ENCODE measurements at regions not wholly inside any gene's neighbourhood (a gene's known extent, or its start where the extent isn't known, plus 50 kb on each side); places are given as distances from the start of the nearest gene placed in this dataset.

DNA sequence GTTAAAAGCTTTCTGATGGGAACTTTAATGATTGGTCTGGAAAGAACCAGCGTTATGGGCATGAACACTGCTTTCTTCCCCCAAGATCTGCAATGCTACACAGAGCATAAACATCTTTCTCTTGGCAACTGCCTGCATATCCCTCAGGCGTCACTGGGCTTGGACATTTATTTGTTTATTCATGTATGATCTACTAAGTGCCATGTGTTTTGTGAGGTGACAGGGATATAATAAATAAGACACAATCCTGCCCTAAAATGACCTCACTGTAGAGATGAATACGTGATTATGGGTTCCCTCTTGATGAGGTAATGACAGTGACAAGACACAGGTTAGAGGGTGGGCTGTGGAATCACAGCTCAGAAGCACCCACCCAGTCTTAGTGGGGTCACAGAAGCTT is 485.3 kb downstream of the PDCD6IP start:
- Histone ChIP-seq H3K36me3 (no peaks in the 10 kb centered on the region), H3K4me3 (no peak overlapping the region), H3K9me3 (no peaks in the 10 kb centered on the region), H3K4me1 (no peaks in the 10 kb centered on the region), H3K27me3 (no peaks in the 10 kb centered on the region), H3K27ac (no peak overlapping the region)
- 63 to 72% methylated on average over 3 of the region's 3 CpGs for WGBS, 2 donors
- no peak for DNase-seq
- TF ChIP-seq, protein P1, sequence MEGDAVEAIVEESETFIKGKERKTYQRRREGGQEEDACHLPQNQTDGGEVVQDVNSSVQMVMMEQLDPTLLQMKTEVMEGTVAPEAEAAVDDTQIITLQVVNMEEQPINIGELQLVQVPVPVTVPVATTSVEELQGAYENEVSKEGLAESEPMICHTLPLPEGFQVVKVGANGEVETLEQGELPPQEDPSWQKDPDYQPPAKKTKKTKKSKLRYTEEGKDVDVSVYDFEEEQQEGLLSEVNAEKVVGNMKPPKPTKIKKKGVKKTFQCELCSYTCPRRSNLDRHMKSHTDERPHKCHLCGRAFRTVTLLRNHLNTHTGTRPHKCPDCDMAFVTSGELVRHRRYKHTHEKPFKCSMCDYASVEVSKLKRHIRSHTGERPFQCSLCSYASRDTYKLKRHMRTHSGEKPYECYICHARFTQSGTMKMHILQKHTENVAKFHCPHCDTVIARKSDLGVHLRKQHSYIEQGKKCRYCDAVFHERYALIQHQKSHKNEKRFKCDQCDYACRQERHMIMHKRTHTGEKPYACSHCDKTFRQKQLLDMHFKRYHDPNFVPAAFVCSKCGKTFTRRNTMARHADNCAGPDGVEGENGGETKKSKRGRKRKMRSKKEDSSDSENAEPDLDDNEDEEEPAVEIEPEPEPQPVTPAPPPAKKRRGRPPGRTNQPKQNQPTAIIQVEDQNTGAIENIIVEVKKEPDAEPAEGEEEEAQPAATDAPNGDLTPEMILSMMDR (IDR thresholded peaks at IDR 0.05): no peak
- no peak for TF ChIP-seq POLR2A (IDR thresholded peaks at IDR 0.05)
- TF ChIP-seq POLR2AphosphoS5 (IDR thresholded peaks at IDR 0.05): no peak
- no peak for TF ChIP-seq EP300 (IDR thresholded peaks at IDR 0.05)
- intact Hi-C loops (cut with DNase I): no loop called here

DNA sequence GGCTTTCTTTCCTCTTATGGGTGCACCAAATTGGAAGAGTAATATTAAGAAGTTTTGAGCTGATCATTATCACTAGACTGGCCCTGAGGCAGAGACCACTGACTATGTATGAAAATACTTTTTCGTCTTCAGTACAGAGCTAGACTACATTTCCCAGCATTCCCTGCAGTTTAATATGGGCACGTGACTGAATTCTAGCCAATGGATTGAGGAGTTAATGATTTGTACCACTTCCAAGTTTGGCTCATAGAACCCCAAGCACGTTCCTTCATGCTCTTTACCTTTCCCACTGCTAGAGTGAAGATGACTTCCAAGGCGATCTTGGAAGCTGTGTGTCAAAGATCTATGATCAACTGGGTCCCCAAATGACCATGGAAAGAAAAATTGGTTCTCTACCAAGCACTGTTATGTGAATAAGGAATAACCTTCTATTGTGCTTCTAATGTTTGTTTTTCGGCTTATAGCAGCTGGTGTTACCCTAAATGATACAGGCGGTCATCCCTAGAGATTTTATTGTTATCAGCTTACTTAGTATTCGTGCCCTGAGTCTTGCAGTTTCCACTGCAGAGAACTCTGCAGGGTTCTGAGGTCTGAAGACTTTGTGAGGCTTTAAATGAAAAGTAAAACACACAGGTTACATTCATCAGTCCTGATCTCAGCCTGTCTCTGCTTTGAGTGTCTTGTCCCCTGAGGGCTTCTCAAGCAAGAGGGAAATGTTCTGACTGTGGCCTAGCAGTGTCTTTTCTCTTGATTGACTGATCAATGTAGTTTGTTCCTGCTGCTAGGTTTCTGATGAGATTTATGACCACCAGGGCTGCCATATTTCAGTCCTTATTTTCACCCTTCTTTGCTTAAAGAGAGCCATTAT is 486.8 kb downstream of the PDCD6IP start:
- intact Hi-C loops (cut with DNase I): no loop called here
- 90% methylated on average over 7 of the region's 7 CpGs for WGBS, 2 donors
- no peaks in the 10 kb centered on the region for H3K4me1 ChIP-seq
- no peak overlapping the region for H3K4me3 ChIP-seq
- no peaks in the 10 kb centered on the region for H3K36me3 ChIP-seq
- no peak for DNase-seq
- TF ChIP-seq, protein P1 (IDR thresholded peaks at IDR 0.05): no peak
- TF ChIP-seq POLR2AphosphoS5 (IDR thresholded peaks at IDR 0.05) (no peak), EP300 (IDR thresholded peaks at IDR 0.05) (no peak), POLR2A (IDR thresholded peaks at IDR 0.05) (no peak)
- no peaks in the 10 kb centered on the region for H3K9me3 ChIP-seq
- H3K27me3 ChIP-seq: no peaks in the 10 kb centered on the region
- no peak overlapping the region for H3K27ac ChIP-seq

DNA sequence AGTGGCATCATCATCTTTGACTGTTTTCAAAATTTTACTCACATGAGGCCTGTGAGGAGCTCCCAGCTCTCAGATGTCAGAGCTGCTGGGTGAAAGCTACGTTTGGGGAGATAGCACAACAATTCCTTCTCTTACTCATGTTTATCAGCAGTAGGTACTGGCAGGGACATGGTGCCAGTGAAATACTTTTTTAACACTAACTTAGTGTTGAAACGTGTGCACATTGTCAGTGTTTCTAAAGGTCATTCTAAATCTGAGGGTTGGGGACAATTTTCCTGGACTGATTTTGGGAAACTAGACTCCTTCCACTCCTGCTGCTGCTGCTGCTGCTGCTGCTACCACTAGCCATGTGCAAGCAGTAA is 487.4 kb downstream of the PDCD6IP start:
- H3K36me3 ChIP-seq: no peaks in the 10 kb centered on the region
- DNase-seq: no peak
- no peaks in the 10 kb centered on the region for H3K4me1 ChIP-seq
- no peak overlapping the region for H3K4me3 ChIP-seq
- TF ChIP-seq, protein P1 (IDR thresholded peaks at IDR 0.05): no peak
- intact Hi-C loops (cut with DNase I): no loop called here
- H3K9me3 ChIP-seq: no peaks in the 10 kb centered on the region
- no peaks in the 10 kb centered on the region for H3K27me3 ChIP-seq
- WGBS, 2 donors: 79% methylated on average over 2 of the region's 2 CpGs
- no peak overlapping the region for H3K27ac ChIP-seq

DNA sequence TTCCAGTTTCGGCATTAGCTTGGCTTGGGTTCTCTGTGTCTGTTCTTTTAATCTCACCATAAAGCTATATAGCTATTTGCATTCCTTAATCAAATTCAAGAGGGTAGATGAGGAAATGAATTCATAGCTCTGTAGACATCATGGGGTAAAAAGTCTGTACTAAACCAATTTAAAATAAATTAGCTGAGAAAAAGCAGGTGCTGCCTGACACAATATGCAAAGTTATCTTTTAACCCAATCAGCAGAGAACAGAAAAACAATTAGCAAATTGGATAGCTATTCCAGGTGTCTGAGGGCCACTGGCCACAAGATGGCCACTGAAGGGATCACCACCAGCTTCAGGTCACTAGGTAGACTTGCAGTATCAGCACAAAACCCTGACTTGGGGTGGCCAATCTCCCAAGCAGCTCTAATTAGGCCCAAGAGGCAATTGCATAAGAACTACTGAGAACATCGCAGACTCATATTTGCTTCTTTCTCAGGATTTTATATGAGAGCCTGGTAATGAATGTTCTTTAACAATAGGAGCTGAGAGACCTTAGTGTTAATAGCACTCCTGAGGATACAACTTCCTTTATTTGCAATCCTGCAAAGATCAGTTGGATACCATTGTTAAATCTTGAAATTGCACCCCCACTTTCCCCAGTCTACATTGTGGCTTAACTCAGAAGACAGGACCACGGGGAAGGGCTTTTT is 494.3 kb downstream of the PDCD6IP start:
- DNase-seq: no peak
- Histone ChIP-seq H3K4me1 (no peaks in the 10 kb centered on the region), H3K4me3 (no peak overlapping the region), H3K9me3 (no peaks in the 10 kb centered on the region), H3K27ac (no peak overlapping the region), H3K27me3 (no peaks in the 10 kb centered on the region), H3K36me3 (no peaks in the 10 kb centered on the region)
- intact Hi-C loops (cut with DNase I): no loop called here
- TF ChIP-seq POLR2A (IDR thresholded peaks at IDR 0.05): no peak
- no peak for TF ChIP-seq POLR2AphosphoS5 (IDR thresholded peaks at IDR 0.05)
- TF ChIP-seq, protein P1 (IDR thresholded peaks at IDR 0.05): no peak
- TF ChIP-seq EP300 (IDR thresholded peaks at IDR 0.05): no peak
- 64 to 77% methylated on average over 3 of the region's 3 CpGs for WGBS, 2 donors

Measured in sigmoid colon (tissue), 6 donors.